ENCODE measurements at regions not wholly inside any gene's neighbourhood (a gene's known extent, or its start where the extent isn't known, plus 50 kb on each side); places are given as distances from the start of the nearest gene placed in this dataset.
A peak's percentile ranks its signal among the peaks of the same experiment; 100 is the strongest.

GRCh38 chr16:85413691-85414663 lies 199.1 kb upstream of the GSE1 start:
- DNase-seq (ENCODE audit: low read depth) = no peak
- no peak for TF ChIP-seq CTCF (IDR thresholded peaks at IDR 0.05; ENCODE audit: low read depth, low read length, missing control alignments)
- no peak overlapping the region for H3K4me3 ChIP-seq (ENCODE audit: low read depth, low read length)
- in situ Hi-C loops (cut with HindIII; ENCODE audit: low sequenced_read_pairs) = no loop called here

- no peak overlapping the region for H3K4me3 ChIP-seq (ENCODE audit: low read depth, low read length)
- no peak for TF ChIP-seq CTCF (IDR thresholded peaks at IDR 0.05; ENCODE audit: low read depth, low read length, missing control alignments)
- in situ Hi-C loops (cut with HindIII; ENCODE audit: low sequenced_read_pairs) = no loop called here
- DNase-seq (ENCODE audit: low read depth) = no peak
Observed at GRCh38 chr16:85415196-85416090, 197.7 kb upstream of the GSE1 start.

- no peak for DNase-seq (ENCODE audit: low read depth)
- no peak overlapping the region for H3K4me3 ChIP-seq (ENCODE audit: low read depth, low read length)
- in situ Hi-C loops (cut with HindIII; ENCODE audit: low sequenced_read_pairs) = no loop called here
- TF ChIP-seq CTCF (IDR thresholded peaks at IDR 0.05; ENCODE audit: low read depth, low read length, missing control alignments) = peak; percentile 62
Observed at GRCh38 chr16:85416228-85417109, 196.7 kb upstream of the GSE1 start.

- no peak overlapping the region for H3K4me3 ChIP-seq (ENCODE audit: low read depth, low read length)
- in situ Hi-C loops (cut with HindIII; ENCODE audit: low sequenced_read_pairs) = no loop called here
- TF ChIP-seq CTCF (IDR thresholded peaks at IDR 0.05; ENCODE audit: low read depth, low read length, missing control alignments) = no peak
- DNase-seq (ENCODE audit: low read depth) = no peak
Observed at GRCh38 chr16:85417156-85417860, 195.8 kb upstream of the GSE1 start.

GRCh38 chr16:85418978-85419491 lies 194.1 kb upstream of the GSE1 start:
- H3K4me3 ChIP-seq (ENCODE audit: low read depth, low read length) = no peak overlapping the region
- DNase-seq (ENCODE audit: low read depth) = no peak
- no peak for TF ChIP-seq CTCF (IDR thresholded peaks at IDR 0.05; ENCODE audit: low read depth, low read length, missing control alignments)
- in situ Hi-C loops (cut with HindIII; ENCODE audit: low sequenced_read_pairs) = no loop called here
